Prostate gland (tissue), 2 donors: ENCODE measurements at regions not wholly inside any gene's neighbourhood (a gene's known extent, or its start where the extent isn't known, plus 50 kb on each side); places are given as distances from the start of the nearest gene placed in this dataset.

Source experiments
- CTCF ChIP-seq, 4 experiments: fragments of 200-600 bp in 2 of 4; fragments of 450-650 bp in 2 of 4; sonication (generic) in 2 of 4; IDR thresholded peaks; 1 replicate in 3 of 4; 2 replicates in 1 of 4; pipeline ENCODE4 v1.5.1; 2016 to 2019; ENCODE audit warnings: antibody characterized with exemption in 4 of 4, mild to moderate bottlenecking in 2 of 4, moderate library complexity in 2 of 4
- POLR2A ChIP-seq: fragments of 450-650 bp; IDR thresholded peaks from one replicate; pipeline ENCODE4 v1.6.1; 2016; ENCODE audit warnings: antibody characterized with exemption, mild to moderate bottlenecking

- no peak for TF ChIP-seq CTCF (IDR thresholded peaks at IDR 0.05)
- no peak for TF ChIP-seq POLR2A
Measured at GRCh38 chr10:4215963-4216575, 431.1 kb upstream of the KLF6 start.
